Mesodermal cell (in vitro differentiated cells): ENCODE measurements at regions not wholly inside any gene's neighbourhood (a gene's known extent, or its start where the extent isn't known, plus 50 kb on each side); places are given as distances from the start of the nearest gene placed in this dataset.
"Not testable (repeated sequence)": the region's sequence is repeated elsewhere in the genome, so short reads cannot be mapped to it uniquely, and the experiment has no call there.

ENCODE experiments used
- H3K27ac ChIP-seq: 2 replicates; pipeline ENCODE4 v1.7.0; 2013; ENCODE audit warnings: mild to moderate bottlenecking, low read depth, low read length, moderate library complexity; ENCODE audit not compliant: severe bottlenecking
- H3K36me3 ChIP-seq: 2 replicates; pipeline ENCODE4 v1.7.1; 2013; ENCODE audit warnings: mild to moderate bottlenecking, low read length, moderate library complexity; ENCODE audit not compliant: control insufficient read depth, insufficient read depth
- H3K4me1 ChIP-seq: one replicate; pipeline ENCODE4 v1.7.1; 2013; ENCODE audit warnings: mild to moderate bottlenecking, low read length; ENCODE audit not compliant: insufficient read depth, control insufficient read depth, poor library complexity, severe bottlenecking
- H3K4me3 ChIP-seq: 2 replicates; pipeline ENCODE4 v1.7.0; 2013; ENCODE audit warnings: low read length, control low read depth, mild to moderate bottlenecking; ENCODE audit not compliant: insufficient read depth, poor library complexity, severe bottlenecking; ENCODE audit errors: extremely low read depth
- H3K9me3 ChIP-seq: 2 replicates; pipeline ENCODE4 v1.7.1; 2013; ENCODE audit warnings: mild to moderate bottlenecking, low read length, moderate library complexity; ENCODE audit not compliant: control insufficient read depth
- WGBS, 2 experiments: methylation state at CpG; one replicate each; pipeline ENCODE4 v1.1.5; 2013; ENCODE audit warnings: missing lambda C conversion rate in 2 of 2; ENCODE audit not compliant: insufficient coverage in 2 of 2; 5-methylcytosine and 5-hydroxymethylcytosine counted together

DNA sequence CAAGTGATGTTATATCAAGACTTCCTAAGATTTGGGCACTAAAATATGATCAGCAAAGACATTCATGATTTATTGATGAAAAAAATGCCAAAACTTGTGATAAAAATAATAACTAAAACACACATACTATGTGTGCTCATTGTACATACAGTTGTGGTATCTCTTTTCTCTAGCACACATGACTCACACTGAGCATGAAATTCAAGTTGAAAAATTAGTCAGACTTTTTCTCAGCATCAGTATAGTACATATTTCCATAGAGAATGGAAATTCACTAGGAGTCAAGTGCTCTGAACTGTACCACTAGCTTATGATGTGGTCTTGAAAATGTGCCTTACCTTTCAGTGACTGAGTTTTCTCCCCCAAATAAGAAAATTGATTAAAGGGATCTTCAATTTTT lies 471.8 kb upstream of the FLRT2 start:
- Histone ChIP-seq H3K4me3 (no peak overlapping the region), H3K4me1 (no peaks in the 10 kb centered on the region), H3K27ac (no peak overlapping the region), H3K36me3 (no peaks in the 10 kb centered on the region), H3K9me3 (peaks cover 18% of the 10 kb centered on the region)

DNA sequence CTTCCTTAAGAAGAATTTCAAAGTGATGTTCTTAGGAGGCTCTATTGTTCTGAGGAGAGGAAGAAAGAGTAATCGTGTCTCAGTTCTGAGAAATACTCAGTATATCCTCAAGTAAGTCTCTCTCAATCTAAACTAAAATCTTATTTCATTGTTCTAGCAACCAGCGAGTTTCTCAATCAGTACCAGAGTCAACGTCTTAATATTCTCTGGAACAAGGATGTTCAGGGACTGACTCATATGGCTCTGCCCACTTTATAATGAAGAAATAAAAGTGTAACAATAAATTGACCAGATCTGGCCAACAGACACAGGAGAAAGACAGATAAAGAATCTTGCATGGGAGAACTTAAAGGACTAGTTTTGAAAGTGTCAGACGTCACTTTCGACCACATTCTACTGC lies 469.8 kb upstream of the FLRT2 start:
- H3K27ac ChIP-seq, result no peak overlapping the region
- 97 to 100% methylated on average over 2 to 3 of the region's 5 CpGs for WGBS, 2 experiments
- H3K4me3 ChIP-seq, result no peak overlapping the region
- no peaks in the 10 kb centered on the region for H3K4me1 ChIP-seq
- H3K36me3 ChIP-seq, result no peaks in the 10 kb centered on the region
- H3K9me3 ChIP-seq, result no peaks in the 10 kb centered on the region

DNA sequence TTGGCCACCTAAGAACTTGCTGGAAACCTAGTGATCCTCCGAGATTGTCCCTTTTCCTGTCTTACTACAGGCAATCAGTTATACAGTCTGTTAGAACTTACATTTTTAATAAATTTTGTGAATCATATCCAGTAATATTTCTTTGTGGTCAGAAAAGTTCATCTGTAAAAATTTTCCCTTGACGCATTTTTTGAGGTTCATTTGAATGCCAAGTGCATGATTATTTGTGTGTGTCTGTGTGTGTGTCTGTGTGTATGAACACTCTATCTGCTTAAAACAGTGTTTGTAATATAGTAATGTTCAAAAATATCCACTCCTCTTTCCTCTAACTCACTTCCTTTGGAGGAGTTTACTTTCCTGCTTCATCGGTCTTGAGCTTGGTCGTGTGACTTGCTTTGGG lies 468.7 kb upstream of the FLRT2 start:
- Histone ChIP-seq H3K36me3 (no peaks in the 10 kb centered on the region), H3K4me1 (no peaks in the 10 kb centered on the region), H3K9me3 (no peaks in the 10 kb centered on the region), H3K4me3 (no peak overlapping the region), H3K27ac (no peak overlapping the region)
- WGBS, 2 experiments, result 100% methylated on average over 1 to 2 of the region's 4 CpGs

DNA sequence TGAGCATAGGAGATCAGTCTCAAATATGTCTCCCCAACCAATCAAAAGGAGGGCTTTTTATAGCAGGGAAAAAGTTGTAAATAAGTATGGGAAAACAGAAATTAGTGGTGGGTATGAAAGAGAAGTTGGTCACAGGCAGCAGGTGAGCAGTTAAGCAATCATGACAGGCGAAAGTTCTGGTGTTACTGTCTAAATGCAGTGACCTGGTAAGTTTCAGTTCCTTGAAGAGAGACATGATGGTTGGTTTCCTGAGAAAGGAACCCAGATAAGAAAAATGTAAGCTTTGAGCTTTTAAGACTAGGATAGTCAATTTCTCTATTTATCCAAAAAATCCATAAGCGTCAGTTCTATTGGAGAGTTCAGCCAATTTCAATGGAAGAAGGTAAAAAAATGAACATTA lies 466.2 kb upstream of the FLRT2 start:
- no peak overlapping the region for H3K4me3 ChIP-seq
- 87 to 100% methylated on average over 1 of the region's 2 CpGs for WGBS, 2 experiments

DNA sequence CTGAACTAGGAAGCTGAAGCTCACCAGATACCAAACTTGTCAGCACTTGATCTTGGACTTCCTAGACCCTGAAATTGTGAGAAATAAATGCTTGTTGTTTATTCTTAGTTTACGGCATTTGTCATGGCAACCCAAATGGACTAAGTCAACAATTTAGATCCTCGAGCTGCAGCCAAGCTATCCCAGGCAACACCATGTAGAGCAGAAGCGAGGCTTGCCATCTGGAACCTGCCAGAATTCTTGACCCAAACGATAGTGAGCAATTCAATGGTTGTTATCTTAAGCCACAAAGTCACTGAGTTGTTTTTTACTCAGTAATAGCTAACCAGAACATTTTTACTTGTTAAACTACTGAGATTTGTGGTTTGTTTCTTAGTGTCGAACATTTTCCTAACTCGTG lies 458.5 kb upstream of the FLRT2 start:
- H3K4me1 ChIP-seq, result no peaks in the 10 kb centered on the region
- H3K27ac ChIP-seq, result no peak overlapping the region
- H3K9me3 ChIP-seq, result no peaks in the 10 kb centered on the region
- no peaks in the 10 kb centered on the region for H3K36me3 ChIP-seq
- 92 to 97% methylated on average over 3 of the region's 6 CpGs for WGBS, 2 experiments
- no peak overlapping the region for H3K4me3 ChIP-seq

More for the DNA sequence above, 466.2 kb upstream of the FLRT2 start:
- Histone ChIP-seq H3K27ac (no peak overlapping the region), H3K4me1 (no peaks in the 10 kb centered on the region), H3K36me3 (no peaks in the 10 kb centered on the region), H3K9me3 (no peaks in the 10 kb centered on the region)

DNA sequence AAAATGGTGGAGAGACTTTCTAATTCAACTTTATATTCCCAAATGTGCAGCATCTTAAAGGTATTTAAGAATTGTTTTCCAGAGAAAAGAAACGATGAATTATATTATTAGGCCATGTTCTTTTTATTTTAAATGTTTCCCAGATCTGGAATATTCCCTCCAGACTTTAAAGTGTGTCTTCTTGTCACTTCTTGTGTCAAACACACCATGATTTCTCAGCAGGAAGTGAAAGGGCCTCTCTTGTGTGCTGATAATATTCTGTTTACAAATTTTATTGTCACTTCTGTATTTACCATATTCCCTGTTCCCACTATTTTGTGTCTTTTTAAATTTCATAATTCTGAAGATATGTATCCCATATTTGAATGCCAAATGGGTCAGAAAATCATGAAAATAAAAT lies 455.0 kb upstream of the FLRT2 start:
- no CpG with 5 or more reads among the region's 1 CpG for WGBS, 2 experiments
- no peaks in the 10 kb centered on the region for H3K4me1 ChIP-seq
- no peak overlapping the region for H3K27ac ChIP-seq
- H3K36me3 ChIP-seq, result no peaks in the 10 kb centered on the region
- H3K4me3 ChIP-seq, result no peak overlapping the region
- H3K9me3 ChIP-seq, result no peaks in the 10 kb centered on the region

DNA sequence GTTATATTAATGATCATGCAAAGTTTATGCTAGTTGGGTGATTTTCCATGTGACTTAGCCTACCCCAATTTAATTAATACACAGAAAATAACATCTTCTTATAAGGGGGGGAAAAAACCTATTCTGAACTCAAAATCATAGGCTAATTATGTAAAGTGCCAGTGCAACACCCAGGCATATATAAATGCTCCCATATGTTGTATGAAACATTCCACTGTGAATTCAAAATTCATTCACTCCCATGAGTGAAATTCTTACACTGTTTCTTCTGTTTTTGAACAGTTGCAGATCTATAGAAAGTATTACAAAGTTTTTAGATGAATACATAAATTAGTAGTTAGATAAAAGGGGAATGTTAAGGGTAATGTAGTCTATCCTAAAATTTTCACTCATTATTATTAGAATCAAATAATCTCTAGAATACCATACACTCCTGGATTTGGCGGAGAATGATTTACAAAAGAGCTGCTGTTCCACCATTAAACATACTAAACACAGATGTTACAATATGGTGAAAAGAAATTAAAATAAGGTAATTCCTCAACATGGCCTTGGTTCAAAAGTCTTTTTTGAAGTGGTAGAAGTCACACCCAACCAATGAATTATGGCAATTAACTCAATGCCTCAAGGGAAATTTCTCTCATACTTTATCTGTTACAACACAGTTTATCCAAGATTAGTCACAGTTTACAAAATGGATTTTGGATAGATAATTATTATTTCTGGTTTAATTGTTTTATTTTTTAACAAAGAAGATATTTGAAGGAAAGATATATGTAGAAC lies 454.1 kb upstream of the FLRT2 start:
- Histone ChIP-seq H3K27ac (no peak overlapping the region), H3K4me3 (no peak overlapping the region), H3K9me3 (no peaks in the 10 kb centered on the region), H3K4me1 (no peaks in the 10 kb centered on the region), H3K36me3 (no peaks in the 10 kb centered on the region)
- no CpG with 5 or more reads among the region's 1 CpG for WGBS, 2 experiments

DNA sequence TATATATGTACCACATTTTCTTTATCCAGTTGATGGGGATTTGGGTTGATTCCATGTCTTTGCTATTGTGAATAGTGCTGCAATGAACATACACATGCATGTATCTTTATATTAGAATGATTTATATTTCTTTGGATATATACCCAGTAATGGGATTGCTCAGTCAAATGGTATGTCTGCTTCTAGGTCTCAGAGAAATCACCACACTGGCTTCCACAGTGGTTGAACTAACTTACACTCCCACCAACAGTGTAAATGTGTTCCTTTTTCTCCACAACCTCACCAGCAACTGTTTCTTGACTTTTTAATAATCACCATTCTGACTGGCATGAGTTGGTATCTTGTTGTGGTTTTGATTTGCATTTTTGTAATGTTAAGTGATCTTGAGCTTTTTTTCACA lies 452.2 kb upstream of the FLRT2 start:
- H3K9me3 ChIP-seq, H3K27ac ChIP-seq, H3K36me3 ChIP-seq, H3K4me1 ChIP-seq, H3K4me3 ChIP-seq: not testable (repeated sequence)

DNA sequence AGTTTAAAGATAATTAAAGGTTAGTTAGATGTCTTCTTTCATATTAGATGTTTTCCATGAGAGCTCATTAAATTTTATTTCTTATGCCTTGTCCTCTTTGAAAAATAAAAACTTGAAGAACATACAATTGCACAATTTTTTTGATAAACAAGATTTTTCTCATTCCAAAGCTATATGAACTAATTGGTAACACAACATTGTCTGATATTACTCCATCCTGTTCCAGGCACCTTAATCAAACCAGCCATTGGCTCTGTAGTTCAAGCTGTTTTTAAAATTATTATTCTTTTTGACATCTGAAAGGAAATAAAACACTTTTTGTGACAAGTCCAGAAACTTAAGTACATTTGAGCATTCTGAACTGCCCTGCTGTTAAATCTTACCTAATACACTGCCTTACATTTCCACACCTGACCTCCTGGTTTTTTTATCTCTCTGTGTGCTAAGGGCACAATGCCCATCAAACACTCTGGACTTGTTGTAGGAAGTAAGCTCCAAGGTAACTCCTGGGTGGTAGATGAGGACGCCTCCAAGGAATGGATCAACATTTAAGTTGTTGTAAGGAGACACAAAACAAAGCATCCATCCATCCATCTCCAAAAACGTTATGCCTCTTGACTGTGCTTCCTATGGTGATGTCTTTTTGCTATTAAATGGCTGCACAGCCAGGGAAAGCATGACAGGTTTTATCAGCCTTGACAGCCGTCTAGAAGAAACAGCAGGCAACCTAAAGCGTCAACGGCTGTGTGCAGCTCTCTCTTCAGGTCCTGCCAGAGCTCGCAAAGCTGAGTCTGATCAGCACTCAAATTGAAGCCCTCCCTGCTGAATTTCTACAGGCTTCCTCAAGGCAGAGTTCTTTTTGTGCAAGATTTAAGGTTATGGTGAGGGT lies 449.9 kb upstream of the FLRT2 start:
- no peaks in the 10 kb centered on the region for H3K9me3 ChIP-seq
- 51 to 56% methylated on average over 4 of the region's 6 CpGs for WGBS, 2 experiments
- no peak overlapping the region for H3K27ac ChIP-seq

DNA sequence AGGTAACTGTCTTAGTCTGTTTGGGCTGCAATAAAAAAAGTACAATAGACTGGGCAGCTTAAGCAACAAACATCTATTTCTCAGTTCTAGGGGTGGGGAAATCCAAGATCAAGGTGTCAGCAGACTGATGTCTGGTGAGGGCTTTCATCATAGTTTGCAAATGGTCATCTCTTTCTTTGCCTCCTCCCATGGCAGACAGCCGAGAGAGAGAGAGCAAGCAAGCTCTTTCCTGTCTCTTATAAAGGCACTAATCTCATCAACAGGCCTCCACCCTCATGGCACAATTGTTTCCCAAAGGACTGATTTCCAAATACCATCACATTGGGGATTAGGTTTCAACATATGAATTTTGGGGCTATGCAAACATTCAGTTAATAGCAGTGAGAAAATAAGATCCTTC lies 445.6 kb upstream of the FLRT2 start:
- no peaks in the 10 kb centered on the region for H3K4me1 ChIP-seq
- H3K9me3 ChIP-seq, result no peaks in the 10 kb centered on the region
- H3K36me3 ChIP-seq, result no peaks in the 10 kb centered on the region
- no peak overlapping the region for H3K4me3 ChIP-seq
- no peak overlapping the region for H3K27ac ChIP-seq
- WGBS, 2 experiments, result 88 to 100% methylated on average over 1 of the region's 1 CpG

More for the DNA sequence above, 449.9 kb upstream of the FLRT2 start:
- Histone ChIP-seq H3K4me1 (no peaks in the 10 kb centered on the region), H3K4me3 (no peak overlapping the region), H3K36me3 (no peaks in the 10 kb centered on the region)

DNA sequence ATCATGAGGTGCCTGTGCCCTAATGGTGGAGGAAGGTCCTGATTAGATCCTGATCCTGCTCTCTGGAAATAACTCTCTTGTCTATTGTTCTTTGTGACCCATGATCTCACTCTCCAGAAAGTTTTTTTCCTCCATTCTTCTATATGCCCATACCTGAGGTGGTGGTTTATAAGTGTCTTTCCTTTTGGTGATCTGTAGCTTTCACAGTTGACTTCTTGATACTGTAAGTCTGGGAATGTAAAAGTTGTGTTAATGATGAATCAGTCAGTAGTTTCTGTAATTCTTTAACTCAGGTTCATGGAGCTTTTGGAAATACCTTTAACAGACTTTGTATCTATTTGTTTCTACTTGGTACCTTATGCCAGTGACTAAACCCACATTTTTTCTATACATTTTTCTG lies 444.0 kb upstream of the FLRT2 start:
- Histone ChIP-seq H3K9me3 (no peaks in the 10 kb centered on the region), H3K4me3 (no peak overlapping the region), H3K27ac (no peak overlapping the region), H3K36me3 (no peaks in the 10 kb centered on the region), H3K4me1 (no peaks in the 10 kb centered on the region)
